ENCODE measurements at regions not wholly inside any gene's neighbourhood (a gene's known extent, or its start where the extent isn't known, plus 50 kb on each side); places are given as distances from the start of the nearest gene placed in this dataset.

DNA sequence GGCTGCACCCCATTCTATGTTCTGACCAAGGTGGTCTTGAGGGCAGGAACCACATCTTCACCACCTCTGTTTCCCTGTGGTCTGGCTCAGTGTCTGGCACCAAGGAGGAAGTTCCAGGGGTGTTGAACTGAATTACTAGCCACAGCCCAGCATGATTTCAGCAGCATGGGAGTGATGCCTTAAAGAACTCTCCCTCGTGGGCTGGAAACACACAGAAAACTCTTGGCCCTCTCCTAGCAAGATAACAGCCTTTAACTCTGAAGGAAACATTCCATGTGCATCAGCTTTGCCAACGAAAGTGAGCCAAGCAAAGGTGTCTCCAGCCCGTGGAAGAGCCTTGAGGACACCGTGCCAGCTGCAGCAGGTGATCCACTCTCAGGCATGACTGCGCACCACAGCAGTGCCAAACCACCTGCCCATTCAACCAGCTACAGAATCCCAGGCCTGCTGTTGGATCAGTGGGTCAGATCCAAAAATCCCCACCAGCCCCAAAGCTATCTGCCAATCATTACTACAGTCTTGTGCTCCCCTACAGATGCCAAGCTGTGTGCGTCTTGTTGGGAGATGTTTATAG is 124.8 kb downstream of the TTC32 start:
- DNase-seq = no peak

DNA sequence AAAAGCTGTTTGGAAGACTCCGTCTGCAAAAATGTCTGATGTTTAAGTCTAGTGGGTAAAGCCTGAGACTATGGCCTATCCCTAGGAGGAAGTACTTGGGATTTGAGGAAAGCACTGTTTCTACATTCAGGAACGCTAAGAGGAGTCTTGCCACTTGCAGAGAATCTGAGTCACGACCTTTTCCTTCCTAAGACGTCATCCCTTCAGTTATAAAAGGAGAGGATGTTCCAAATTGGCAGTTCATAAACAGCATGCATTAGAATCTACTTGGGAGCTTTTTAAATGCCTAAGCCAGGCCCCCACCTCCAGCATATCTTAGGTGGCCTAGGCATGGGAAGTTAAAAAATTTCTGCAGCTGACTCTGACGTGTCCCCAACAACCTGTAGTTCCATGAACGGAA is 125.9 kb downstream of the TTC32 start:
- no peak for DNase-seq

- DNase-seq = no peak
These were observed 126.5 kb downstream of the TTC32 start for GRCh38 chr2:19775315-19775714.

- DNase-seq = no peak
These were observed 127.0 kb downstream of the TTC32 start for GRCh38 chr2:19774805-19775176.

- no peak for DNase-seq
These were observed 128.8 kb downstream of the TTC32 start for GRCh38 chr2:19772981-19773380.

DNA sequence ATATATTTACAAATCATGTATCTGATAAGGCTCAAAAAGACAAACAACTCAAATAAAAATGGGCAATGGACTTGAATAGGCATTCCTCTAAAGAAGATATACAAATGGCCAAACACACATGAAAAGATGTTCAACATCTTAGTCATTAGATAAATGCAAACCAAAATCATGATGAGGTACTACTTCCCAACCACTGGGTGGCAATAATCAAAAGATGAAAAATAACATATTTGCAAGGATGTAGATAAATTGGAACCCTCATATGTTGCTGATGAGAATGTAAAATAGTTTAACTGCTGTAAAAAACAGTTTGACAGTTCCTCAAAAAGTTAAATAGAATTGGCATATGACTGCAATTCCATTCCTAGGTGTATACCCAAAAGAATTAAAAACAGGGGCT is 132.3 kb downstream of the TTC32 start:
- DNase-seq = no peak

- DNase-seq = no peak
These were observed 133.9 kb downstream of the TTC32 start for GRCh38 chr2:19767899-19768298.

DNA sequence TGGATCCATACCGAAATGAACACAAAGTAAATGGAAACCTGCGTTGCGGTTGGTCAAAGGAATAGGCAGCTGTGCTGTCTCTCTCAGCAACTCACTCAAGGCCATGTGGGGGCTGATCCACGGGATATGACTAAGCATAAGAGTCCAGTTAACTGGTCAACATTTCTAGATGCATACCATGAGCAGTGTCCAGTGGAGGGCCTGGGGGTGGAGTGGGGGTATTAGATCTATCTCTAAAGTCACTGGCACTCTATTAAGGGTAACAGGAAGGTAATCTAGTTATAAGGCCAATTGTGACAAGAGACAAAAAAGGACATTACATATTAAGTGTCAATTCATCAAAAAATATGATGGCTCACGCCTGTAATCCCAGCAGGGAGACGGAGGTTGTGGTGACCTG is 136.8 kb downstream of the TTC32 start:
- DNase-seq = no peak

GRCh38 chr2:19763731-19764130 is 138.1 kb downstream of the TTC32 start:
- DNase-seq = no peak

DNA sequence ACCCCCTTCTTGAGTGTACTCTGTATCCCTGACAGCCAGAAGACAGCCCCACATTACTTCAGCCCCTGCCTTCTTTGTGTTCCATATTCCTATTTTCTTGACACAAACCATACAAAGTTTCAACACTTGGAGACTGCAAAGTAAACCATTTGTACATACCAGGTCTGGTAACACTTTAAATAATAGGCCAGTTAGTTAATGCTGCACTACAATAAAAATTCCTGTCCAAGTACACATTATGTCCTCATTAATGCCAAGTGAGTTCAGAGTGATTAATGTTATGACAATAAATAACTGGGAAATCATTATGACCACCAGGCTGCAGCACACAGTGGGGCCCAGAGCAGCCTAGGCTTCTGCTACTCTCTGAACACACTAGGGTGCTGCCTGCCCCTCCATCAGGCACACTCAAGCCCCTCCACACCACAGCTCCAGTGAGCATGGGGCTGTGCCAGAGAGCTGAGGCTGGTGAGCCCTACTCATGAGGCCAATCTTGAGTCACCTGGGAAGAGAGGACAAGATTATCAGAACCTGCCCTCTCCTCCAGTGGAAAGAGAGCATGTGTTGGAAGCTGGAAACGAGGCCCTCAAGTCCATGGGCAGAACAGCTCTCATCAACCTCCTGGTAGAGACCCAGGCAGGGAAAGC is 138.7 kb downstream of the TTC32 start:
- DNase-seq = no peak

DNA sequence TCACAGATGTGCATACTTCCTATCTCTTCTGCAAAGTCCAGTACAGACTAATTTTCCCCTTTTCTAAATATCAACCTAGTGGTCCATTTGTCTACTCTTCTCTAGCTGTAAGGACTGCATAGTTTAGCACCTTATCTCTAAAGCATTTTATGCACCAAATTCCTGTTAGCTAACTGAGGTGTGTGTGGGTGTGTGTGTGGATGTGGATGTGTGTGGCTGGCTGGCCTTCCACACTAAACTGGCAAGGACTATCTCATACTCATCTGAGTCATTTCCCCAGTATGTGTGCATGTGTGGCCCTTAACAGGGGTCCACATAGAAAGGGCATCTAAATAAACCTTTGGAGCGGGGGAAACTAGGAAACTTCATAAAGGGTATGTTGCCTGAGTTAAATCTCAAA is 139.6 kb downstream of the TTC32 start:
- DNase-seq = no peak

DNA sequence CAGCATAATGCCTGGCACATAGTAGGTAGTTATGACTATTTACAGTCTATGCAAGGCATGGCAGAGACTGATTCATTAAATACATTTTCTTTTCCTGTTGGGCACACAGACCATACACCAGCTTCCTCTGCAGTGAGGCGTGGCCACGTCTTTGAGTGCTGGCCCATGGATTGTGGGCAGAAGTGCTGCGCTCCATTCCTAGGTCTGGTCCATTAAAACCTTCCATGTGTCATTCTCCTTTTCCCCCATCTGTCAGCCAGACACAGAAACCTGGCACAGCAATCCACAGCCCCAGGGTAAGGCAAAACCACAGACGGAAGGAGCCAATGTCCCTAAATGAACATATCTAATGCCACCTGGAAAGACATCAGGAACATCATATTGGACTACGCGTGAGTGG is 141.9 kb downstream of the TTC32 start:
- DNase-seq = no peak

- no peak for DNase-seq
These were observed 143.1 kb downstream of the TTC32 start for GRCh38 chr2:19758658-19759057.

GRCh38 chr2:19757586-19757985 is 144.2 kb downstream of the TTC32 start:
- no peak for DNase-seq

DNA sequence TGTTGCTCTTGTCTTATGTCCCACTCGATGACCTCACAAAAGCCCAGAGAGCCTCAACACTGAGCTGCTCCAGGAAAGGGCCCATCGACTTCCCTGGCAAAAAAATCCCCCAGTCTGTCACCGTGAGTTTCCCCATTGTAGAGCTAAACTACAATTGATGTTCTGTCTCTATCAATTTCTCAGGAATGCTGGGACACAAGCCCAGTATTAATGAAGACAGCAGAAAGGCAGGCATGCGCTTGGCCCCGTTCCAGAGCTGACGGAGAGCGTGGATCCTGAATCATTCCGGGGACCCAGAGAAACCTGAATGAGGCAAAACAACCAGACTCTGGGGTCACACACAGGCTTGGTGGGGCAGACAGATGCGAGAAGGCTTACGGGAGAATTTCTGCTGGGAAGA is 146.9 kb downstream of the TTC32 start:
- no peak for DNase-seq

DNA sequence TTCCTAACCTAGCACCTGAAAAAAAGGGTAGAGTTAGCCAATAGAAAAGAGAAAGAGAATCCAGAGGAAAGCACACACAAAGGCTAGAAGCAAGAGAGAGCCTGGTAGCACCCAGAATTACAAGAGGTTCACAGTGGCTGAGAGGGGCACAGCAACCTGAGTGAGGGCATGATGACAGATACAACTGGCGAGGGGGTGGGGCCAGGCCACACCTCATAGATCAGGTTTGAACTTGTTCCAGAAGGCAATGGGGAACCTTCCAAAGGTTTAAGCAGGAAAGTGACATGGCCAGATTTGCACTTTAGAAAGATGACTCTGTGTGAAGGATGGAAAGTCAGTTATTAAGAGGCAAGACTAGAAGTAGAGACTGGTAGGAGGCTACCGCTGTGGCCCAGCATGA is 148.0 kb downstream of the TTC32 start:
- no peak for DNase-seq

GRCh38 chr2:19753314-19753713 is 148.5 kb downstream of the TTC32 start:
- no peak for DNase-seq

GRCh38 chr2:19752500-19752899 is 149.3 kb downstream of the TTC32 start:
- no peak for DNase-seq

DNA sequence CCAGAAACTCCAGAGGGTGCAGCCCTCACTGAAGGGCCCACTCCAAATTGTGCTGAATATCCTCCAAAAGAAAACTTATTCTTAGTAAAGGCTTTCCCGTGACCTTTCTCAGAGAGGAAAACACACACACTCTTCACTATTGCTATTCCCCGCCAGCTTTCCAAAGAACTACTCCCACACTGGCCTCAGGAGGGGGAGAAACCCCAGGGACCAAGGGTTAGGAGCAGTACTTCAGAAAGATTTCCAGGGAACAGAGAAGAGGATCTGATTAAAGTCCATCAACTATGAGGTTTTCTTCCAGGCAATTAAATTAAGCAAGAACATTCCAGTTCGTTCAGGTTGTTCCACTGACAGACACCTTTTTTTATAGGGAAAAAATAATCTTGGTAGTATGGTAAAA is 150.2 kb downstream of the TTC32 start:
- no peak for DNase-seq

DNA sequence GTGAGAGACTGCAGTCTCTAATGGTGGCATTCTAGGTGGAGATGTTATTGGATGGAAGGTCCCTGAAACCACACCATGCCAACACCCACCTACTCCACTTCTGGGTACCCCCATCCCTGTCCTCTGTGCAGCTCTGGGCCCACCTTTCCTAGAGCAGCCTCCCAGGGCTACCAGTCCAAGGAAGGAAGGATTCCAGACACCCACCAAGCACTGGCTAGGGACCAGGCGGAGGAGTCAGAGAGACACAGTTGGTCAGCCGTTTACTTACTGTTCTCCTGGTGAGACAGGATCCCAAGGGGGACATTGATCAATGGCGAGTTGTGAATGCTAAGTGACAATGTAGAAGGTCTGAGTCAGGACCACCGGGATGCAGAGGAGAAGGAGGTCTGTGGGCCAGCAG is 151.6 kb downstream of the TTC32 start:
- no peak for DNase-seq

DNA sequence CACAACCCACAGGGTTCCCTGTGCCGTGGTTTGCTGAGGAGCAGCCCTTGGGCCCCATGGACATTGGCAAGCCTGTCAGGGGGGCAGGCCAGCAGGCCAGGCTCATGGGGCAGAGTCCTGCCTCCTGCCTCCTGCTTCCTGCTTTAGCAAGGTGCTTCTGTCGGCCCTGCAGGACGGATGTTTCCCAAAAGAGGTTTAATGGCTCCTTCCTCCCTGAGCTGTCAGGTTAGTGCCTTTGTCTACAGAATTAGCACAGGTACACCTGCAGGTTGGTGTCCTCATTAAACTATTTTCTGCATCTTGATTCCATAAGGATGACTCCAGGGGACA is 152.3 kb downstream of the TTC32 start:
- no peak for DNase-seq

DNA sequence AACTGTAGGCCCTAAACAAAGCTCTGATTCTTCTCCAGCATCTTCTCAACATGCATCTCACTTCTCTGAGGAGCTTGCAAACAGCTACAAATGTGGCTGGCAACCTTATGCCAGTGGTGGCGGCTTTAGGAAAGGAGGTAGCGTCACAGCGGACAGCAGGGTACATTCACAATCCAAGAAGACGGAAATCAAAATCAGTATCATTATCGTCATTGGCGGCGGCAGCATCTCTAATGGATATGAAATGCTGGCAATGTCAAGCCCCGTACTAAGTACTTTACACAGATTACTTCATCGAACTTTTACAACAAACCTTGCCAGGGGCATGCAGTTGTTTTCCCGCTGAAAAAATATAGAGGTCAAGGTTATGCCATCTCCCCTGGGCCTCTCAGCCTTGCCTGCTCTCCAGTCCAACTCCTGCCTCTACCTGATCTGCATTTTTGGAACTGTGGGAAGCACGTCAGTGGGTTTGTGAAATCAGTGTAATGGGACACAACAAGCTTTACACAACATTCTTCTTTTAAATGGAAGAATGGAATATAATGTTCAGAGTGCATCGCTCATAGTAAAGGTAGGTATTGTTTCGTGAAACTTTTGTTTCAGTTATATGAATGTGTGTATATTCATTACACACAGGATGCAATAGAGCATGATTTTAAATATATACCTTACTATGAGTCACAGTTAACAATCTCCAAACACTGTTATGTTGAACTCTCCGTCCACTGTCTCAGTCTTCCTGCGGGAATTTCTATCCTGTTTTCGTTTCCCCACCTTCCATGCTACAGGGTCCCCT is 152.9 kb downstream of the TTC32 start:
- DNase-seq = no peak

DNA sequence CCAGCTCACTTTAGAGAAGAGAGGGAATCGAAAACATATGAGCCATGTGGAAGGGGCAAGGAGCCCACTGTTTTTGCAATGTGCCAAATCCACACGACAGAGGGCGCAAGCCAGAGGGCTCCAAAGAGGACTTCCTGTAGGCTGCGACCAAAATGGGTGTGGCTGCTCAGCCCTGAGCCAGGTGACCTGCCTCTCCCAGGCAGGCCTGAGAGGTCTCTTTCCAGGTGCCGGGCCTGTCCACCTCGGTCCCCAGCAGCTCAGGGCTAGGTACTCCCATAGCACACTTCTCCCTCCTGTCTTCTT is 153.8 kb downstream of the TTC32 start:
- DNase-seq = no peak

DNA sequence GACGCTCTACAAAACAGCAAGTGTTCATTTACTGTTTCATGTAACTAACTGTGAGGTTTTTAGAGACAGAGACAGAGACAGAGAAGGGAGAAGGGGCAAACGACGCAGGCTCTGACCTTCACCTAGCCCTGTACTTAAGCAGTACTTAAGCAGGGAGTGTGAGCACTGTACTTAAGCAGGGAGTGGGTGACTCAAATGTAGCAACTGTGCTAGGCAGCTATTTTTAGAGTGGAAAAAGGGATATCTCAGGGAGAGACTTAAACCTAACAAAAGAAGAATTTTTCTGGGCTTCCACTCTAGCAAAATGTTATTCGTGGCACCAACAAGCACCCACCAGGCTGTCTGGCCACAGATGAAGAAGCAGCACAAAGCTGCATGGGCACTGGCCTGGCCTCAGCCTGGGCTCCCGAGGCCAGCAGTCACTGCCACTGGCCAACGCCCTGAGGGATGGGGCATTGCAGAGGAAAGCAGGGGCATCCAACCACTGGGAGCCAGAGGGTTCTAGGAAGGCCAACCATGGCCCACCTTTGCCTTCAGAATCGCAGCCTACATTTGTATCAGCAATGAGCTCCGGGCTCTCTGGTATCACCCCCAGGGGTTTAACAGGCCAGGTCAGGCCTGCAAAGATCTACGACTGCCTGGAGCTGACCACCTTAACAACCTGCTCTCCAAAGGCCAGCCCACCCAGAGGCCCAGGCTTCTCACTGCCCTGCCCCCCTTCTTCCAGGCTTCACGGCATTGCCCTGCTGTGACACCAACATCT is 154.3 kb downstream of the TTC32 start:
- DNase-seq = no peak
